Right ventricle myocardium superior (tissue), 1 donor: ENCODE measurements at regions not wholly inside any gene's neighbourhood (a gene's known extent, or its start where the extent isn't known, plus 50 kb on each side); places are given as distances from the start of the nearest gene placed in this dataset.
A peak's percentile ranks its signal among the peaks of the same experiment; 100 is the strongest.
"Not testable (repeated sequence)": the region's sequence is repeated elsewhere in the genome, so short reads cannot be mapped to it uniquely, and the experiment has no call there.

ENCODE experiments used
- ATAC-seq: fragments of 200-7000 bp; cut with Tn5 transposase; one replicate; pipeline ENCODE4 v1.9.1; 2020; ENCODE audit warnings: mild to moderate bottlenecking; ENCODE audit not compliant: poor library complexity
- DNase-seq: peaks from one replicate; pipeline ENCODE4 v3.0.0-alpha.2; 2020
- intact Hi-C: fragments of 100-400 bp; cut with DNase I; formaldehyde crosslinking; loops from one replicate; pipeline ENCODE4 v1.11.2; 2022
- donor health status: DM: no; HTN: yes; CAD: no; lungs with severe emphysema.

DNA sequence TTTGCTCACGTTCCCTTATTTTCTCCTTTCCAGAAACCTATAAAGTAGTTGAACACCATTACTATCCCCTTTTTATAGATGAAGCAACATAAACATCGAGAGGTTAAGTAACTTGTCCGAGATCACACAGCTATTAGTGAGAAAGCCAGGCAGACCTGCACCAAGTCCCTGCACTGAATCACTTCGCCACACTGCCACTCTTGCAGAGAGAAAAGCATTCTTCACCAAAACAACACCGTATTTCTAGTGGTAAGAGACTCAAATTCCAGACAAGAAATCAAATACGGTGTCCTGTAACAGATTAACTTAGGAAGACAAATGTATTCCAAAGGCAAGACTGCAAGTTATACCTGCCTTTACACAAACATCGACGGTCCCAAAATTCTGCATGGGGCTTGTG, 82.0 kb upstream of the DMRT1 start:
- DNase-seq: no peak
- ATAC-seq: no peak
- intact Hi-C loops: loop anchor here (5.0 kb wide), 1 partner anchor 147 kb away; no protein-coding TSS in a partner anchor

DNA sequence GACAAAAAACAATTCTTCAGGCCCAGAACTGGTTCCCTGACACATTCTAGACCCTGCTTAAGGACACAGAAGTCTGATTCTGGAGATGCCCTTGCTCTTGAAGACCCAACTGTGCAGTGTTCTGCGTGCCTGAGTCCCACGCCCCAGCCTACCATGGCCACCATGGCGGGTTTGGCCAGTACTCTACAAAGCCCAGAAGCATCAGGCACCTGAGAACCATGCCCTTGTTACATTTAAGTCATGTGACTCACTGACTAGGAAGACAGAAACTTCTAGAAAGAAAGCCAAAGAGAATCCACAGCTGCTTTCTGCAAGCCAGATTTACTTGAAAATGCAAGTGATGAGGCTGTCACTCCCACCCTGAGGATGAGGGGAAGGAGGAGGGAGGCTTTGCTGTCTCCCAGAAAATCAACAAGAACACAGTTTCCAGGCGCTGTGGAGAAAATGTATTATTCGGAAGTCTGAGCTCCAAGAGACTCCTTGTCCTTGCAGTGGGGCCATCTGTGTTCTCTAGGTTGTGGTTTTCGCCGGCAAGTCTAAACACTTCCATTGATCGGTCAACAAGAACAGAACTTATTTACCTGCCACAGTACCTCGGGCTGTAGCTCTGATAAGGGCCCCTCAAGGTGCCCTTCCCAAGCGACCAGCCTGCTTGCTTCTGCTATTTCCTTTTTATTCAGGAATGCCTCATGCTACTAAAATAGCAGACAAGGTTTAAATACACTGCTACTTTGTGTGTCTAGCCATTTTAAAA, 81.3 kb upstream of the DMRT1 start:
- intact Hi-C loops: loop anchor here (5.0 kb wide), 2 partner anchors 148 to 353 kb away; no protein-coding TSS in a partner anchor
- ATAC-seq (no peak), DNase-seq (no peak)

DNA sequence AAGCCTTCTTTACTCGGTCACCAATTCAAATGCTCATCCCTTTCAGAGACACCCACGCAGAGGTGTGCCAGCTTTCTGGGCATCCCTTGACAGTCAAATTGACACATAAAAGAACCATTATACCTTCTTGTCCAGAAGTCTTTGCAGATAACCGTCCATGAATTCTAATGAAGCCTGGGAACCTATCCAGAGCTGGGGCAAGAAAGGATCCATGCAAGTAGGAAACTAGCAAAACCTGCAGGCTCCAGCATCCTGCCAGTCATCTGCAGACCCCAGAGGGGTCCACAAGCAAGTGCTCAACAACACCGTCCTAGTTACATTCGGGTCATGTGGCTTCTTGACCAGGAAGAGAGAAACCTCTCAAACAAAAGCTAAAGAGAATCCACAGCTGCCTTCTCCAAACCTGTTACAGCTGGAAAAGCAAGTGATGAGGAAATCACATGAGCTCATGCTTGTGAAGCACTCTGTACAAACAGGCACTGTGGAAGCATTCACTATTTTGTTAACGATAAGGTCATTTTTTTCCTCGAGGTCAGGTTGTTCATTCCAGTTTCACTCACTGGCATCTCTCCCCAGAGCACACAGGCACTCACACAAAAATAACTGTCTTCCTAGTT, 80.2 kb upstream of the DMRT1 start:
- ATAC-seq (no peak), DNase-seq (no peak)
- intact Hi-C loops: loop anchor here (5.0 kb wide), 1 partner anchor 354 kb away; no protein-coding TSS in a partner anchor

DNA sequence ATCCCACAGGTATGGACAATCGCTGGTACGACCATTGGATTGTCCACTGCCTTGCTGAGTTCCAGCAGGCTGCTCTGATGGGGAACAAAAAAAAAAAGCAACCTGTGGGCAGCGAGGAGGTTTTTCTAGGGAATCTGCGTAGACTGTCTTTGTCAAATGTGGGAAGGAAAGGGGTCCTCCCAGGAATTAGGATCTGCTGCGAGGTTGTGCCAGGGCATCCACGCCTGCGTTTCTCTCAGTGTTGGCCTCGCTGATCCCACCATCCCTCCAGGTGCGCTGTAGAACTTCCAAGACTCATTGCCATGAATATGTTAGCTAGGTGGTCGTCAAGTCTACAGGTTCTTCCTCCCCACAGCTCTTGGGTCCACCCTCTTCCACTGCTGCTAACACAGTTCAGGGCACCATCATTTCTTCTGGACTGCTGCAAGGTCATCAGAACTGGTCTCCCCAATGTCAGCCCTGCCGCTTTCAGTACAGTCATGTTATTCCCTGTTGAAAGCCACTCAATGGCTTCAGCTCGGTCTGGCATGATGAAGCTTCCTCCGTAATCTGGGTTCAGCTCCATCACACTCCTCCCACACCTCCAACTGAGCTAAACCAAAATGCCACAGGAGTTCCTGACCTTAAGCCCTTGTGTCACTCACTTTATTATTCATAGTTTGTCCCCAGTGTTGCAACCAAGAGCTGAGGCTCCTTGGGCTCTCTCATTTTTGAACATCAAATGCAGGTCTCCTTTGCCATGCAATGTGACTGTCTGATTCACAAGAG, 79.5 kb upstream of the DMRT1 start:
- DNase-seq (no peak), ATAC-seq (no peak)
- intact Hi-C loops: loop anchor here (5.0 kb wide), 1 partner anchor 355 kb away; no protein-coding TSS in a partner anchor

- intact Hi-C loops: loop anchor here (5.0 kb wide), 1 partner anchor 356 kb away; no protein-coding TSS in a partner anchor
- no peak for DNase-seq
- no peak for ATAC-seq
Measured at GRCh38 chr9:763692-764091, 77.8 kb upstream of the DMRT1 start.

DNA sequence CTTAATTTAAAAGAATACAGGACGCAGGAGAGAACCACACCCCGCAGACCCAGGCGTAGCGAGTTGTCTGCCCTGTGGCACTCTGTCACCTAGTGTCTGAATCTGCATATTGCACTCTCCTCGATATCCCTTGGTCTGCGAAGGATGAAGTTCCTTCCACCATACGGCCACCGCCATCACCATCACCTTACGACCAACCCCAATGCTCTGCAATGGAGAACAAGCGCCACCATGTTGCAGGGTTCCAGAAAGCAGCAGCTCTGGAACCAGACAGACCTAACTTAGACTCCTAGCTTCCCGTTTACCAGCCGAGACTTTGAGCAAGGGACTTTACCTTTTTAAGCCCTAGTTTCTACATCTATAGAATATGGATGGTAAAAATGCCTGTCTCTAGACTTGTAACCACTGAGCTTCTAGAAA, 77.4 kb upstream of the DMRT1 start:
- peak; percentile 78 for DNase-seq
- intact Hi-C loops: loop anchor here (5.0 kb wide), 1 partner anchor 357 kb away; no protein-coding TSS in a partner anchor
- peak; percentile 97 for ATAC-seq

DNA sequence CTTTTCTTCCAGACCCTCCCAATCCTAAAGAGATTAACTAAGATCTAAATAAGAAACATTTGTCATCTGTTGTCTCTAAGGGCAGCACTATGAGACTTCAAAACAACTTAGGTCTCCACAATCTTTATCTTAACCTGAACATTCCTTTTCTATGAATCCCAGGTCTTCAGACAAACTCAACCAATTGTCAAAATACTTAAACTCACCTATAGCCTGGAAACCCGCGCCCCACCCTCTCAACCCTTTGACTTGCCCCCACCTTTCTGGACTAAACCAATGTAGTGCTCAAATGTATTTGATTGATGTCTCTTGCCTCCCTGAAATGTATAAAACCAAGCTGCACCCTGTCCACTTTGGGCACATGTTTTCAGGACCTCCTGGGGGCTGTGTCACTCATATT, 76.5 kb upstream of the DMRT1 start:
- DNase-seq: no peak
- intact Hi-C loops: loop anchor here (5.0 kb wide), 1 partner anchor 358 kb away; no protein-coding TSS in a partner anchor
- ATAC-seq: no peak

GRCh38 chr9:767061-767561, 74.4 kb upstream of the DMRT1 start:
- intact Hi-C loops, DNase-seq: not testable (repeated sequence)

DNA sequence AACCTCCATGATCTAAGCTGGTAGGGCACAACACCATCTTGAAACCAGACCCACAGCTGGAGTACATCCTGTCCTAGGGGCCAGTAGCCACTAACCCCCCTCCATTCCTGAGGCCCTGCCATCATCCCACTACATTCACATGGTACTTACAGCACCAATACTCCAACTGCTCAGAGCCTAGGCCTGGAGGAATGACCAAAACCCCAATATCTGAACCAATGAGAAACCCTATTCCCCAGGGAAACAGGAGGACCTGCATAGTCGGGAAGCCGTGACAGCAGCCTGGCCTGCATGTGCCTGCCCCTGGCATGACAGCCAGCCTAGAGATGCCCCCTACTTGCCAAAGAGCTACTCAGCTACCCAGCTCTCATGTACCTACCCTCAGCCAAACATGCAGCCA, 65.4 kb upstream of the DMRT1 start:
- DNase-seq (no peak), ATAC-seq (no peak)
- intact Hi-C loops: no loop called here

More at GRCh38 chr9:767061-767561, 74.4 kb upstream of the DMRT1 start:
- ATAC-seq: not testable (repeated sequence)

- DNase-seq (no peak), ATAC-seq (no peak)
- intact Hi-C loops: no loop called here
Measured at GRCh38 chr9:777978-778377, 63.5 kb upstream of the DMRT1 start.

GRCh38 chr9:784202-784601, 57.3 kb upstream of the DMRT1 start:
- intact Hi-C loops: no loop called here
- no peak for ATAC-seq
- DNase-seq: no peak

- intact Hi-C loops: no loop called here
- no peak for ATAC-seq
- no peak for DNase-seq
Measured at GRCh38 chr9:784916-785315, 56.6 kb upstream of the DMRT1 start.

- intact Hi-C loops: no loop called here
- ATAC-seq: no peak
Measured at GRCh38 chr9:785997-786396, 55.5 kb upstream of the DMRT1 start.

DNA sequence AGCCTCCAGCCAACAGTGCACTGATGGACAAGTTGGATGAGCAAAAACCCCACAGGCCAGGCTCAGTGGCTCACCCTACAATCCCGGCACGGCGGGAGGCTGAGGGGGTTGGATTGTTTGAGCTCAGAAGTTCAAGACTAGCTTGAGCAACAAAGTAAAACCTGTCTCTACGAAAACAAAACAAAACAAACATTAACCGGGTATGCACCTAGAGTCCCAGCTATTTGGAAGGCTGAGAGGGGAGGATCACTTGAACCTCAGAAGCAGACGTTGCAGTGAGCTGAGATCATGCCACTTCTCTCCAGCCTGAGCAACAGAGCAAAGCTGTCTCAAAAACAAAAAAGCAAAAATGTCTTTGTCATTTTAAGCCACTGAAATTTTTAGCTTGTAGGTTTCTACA, 55.1 kb upstream of the DMRT1 start:
- intact Hi-C loops: no loop called here
- DNase-seq (no peak), ATAC-seq (no peak)

More at GRCh38 chr9:785997-786396, 55.5 kb upstream of the DMRT1 start:
- no peak for DNase-seq

GRCh38 chr9:788777-789176, 52.7 kb upstream of the DMRT1 start:
- no peak for ATAC-seq
- no peak for DNase-seq
- intact Hi-C loops: no loop called here
